Transverse colon (tissue), 4 donors: ENCODE measurements at regions not wholly inside any gene's neighbourhood (a gene's known extent, or its start where the extent isn't known, plus 50 kb on each side); places are given as distances from the start of the nearest gene placed in this dataset.

Experiments
- CTCF ChIP-seq, 5 experiments: fragments of 200-600 bp in 3 of 5; fragments of 450-650 bp in 2 of 5; sonication (generic) in 3 of 5; IDR thresholded peaks; 1 replicate in 2 of 5; 2 replicates in 3 of 5; pipeline ENCODE4 v1.5.1; 2016 to 2017; ENCODE audit warnings: antibody characterized with exemption in 5 of 5, inconsistent platforms in 3 of 5, mild to moderate bottlenecking in 2 of 5, moderate library complexity in 1 of 5
- POLR2AphosphoS5 ChIP-seq, 3 donors: sonication (generic); formaldehyde crosslinking; IDR thresholded peaks; one replicate each; pipeline ENCODE4 v1.6.1; 2016; ENCODE audit warnings: antibody characterized with exemption in 3 of 3

GRCh38 chr6:3565291-3565690 lies 108.4 kb upstream of the SLC22A23 start:
- TF ChIP-seq CTCF (IDR thresholded peaks at IDR 0.05) (no peak), POLR2AphosphoS5 (IDR thresholded peaks at IDR 0.05) (no peak)
